ENCODE measurements at regions not wholly inside any gene's neighbourhood (a gene's known extent, or its start where the extent isn't known, plus 50 kb on each side); places are given as distances from the start of the nearest gene placed in this dataset.

DNA sequence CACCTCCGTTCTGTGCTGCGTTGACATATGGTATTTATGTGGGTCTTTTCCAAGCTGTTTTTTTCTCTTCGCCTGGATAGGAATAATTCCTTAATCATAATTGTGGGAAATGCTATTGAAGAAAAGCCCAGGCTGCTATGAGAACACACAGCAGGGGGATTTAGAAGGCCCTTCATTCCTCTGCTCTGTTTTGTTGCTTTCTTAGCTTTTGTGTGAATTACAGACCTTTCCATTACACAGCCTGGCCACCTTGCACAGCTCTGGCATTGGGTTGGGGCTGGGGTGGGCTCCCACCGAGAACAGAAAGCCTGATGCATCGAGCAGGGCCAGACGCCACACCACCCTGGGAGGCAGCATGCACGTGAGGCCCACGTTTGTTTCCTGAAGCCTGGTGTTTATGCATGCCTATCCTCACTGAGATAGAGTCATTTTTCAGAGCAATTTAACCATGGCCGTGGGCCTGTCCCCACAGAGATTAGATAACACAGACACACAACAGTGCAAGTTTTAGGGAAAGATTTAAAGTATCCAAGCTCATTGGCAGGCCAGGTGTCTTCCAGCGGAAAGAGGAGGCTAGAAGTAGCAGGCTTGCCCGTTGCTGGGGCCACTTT lies 287.6 kb upstream of the PWP1 start:
- ChIA-PET CTCF (no interaction called here), POLR2A (ENCODE audit: unreplicated experiment) (no interaction called here)
- DNase-seq (no peak), ATAC-seq (no peak)
- intact Hi-C loops (cut with micrococcal nuclease): no loop called here
- Histone ChIP-seq H4K20me1 (ENCODE audit: low read length) (no peaks in the 10 kb centered on the region), H3F3A (ENCODE audit: low read length, unreplicated experiment) (no peaks in the 10 kb centered on the region), H3K9me3 (ENCODE audit: low read length) (no peaks in the 10 kb centered on the region), H3K27me3 (ENCODE audit: low read length) (no peaks in the 10 kb centered on the region), H3K27ac (ENCODE audit: low read length) (no peak overlapping the region), H3K79me2 (ENCODE audit: low read length) (peaks cover 12% of the 10 kb centered on the region), H3K9me2 (replicated peaks; ENCODE audit: low read length) (no peaks in the 10 kb centered on the region), H2AFZ (ENCODE audit: low read length) (no peak overlapping the region), H3K4me3 (ENCODE audit: low read length) (no peak overlapping the region), H3K4me1 (ENCODE audit: insufficient read depth, low read length) (peaks cover 24% of the 10 kb centered on the region), H3K4me2 (ENCODE audit: low read length) (no peak overlapping the region), H3K36me3 (ENCODE audit: low read depth, low read length) (no peaks in the 10 kb centered on the region), H3K9ac (ENCODE audit: low read length) (no peak overlapping the region)
- TF ChIP-seq CTCF (conservative IDR thresholded peaks at IDR 0.05; ENCODE audit: low read depth, low read length): no peak
- no peak for TF ChIP-seq EZH2phosphoT487 (IDR thresholded peaks at IDR 0.05; ENCODE audit: borderline replicate concordance, low read length)
- no peak for TF ChIP-seq EZH2 (IDR thresholded peaks at IDR 0.05; ENCODE audit: low read length, unreplicated experiment)
- BruUV-seq (replicated peaks): no TSS peak

- BruUV-seq (replicated peaks): no TSS peak
- H4K20me1 ChIP-seq (ENCODE audit: low read length): no peaks in the 10 kb centered on the region
- peaks cover 12% of the 10 kb centered on the region for H3K79me2 ChIP-seq (ENCODE audit: low read length)
- intact Hi-C loops (cut with micrococcal nuclease): no loop called here
- no peak for TF ChIP-seq EZH2 (IDR thresholded peaks at IDR 0.05; ENCODE audit: low read length, unreplicated experiment)
- TF ChIP-seq EZH2phosphoT487 (IDR thresholded peaks at IDR 0.05; ENCODE audit: borderline replicate concordance, low read length): no peak
- TF ChIP-seq CTCF (conservative IDR thresholded peaks at IDR 0.05; ENCODE audit: low read depth, low read length): no peak
- DNase-seq (no peak), ATAC-seq (no peak)
- no peak overlapping the region for H3K4me3 ChIP-seq (ENCODE audit: low read length)
- H2AFZ ChIP-seq (ENCODE audit: low read length): no peak overlapping the region
- ChIA-PET CTCF (no interaction called here), POLR2A (ENCODE audit: unreplicated experiment) (no interaction called here)
- no peaks in the 10 kb centered on the region for H3K9me2 ChIP-seq (replicated peaks; ENCODE audit: low read length)
- no peaks in the 10 kb centered on the region for H3K36me3 ChIP-seq (ENCODE audit: low read depth, low read length)
- H3F3A ChIP-seq (ENCODE audit: low read length, unreplicated experiment): no peaks in the 10 kb centered on the region
- H3K27ac ChIP-seq (ENCODE audit: low read length): no peak overlapping the region
- H3K27me3 ChIP-seq (ENCODE audit: low read length): no peaks in the 10 kb centered on the region
- H3K9me3 ChIP-seq (ENCODE audit: low read length): no peaks in the 10 kb centered on the region
- H3K4me2 ChIP-seq (ENCODE audit: low read length): no peak overlapping the region
- H3K4me1 ChIP-seq (ENCODE audit: insufficient read depth, low read length): peaks cover 21% of the 10 kb centered on the region
- H3K9ac ChIP-seq (ENCODE audit: low read length): no peak overlapping the region
Observed at GRCh38 chr12:107399046-107399445, 286.6 kb upstream of the PWP1 start.

GRCh38 chr12:107400686-107401447 lies 284.7 kb upstream of the PWP1 start:
- Histone ChIP-seq H3K79me2 (ENCODE audit: low read length) (peaks cover 12% of the 10 kb centered on the region), H2AFZ (ENCODE audit: low read length) (no peak overlapping the region), H3K36me3 (ENCODE audit: low read depth, low read length) (no peaks in the 10 kb centered on the region), H3K4me3 (ENCODE audit: low read length) (no peak overlapping the region), H3K9me3 (ENCODE audit: low read length) (no peaks in the 10 kb centered on the region), H3F3A (ENCODE audit: low read length, unreplicated experiment) (no peaks in the 10 kb centered on the region), H3K9ac (ENCODE audit: low read length) (no peak overlapping the region), H3K27me3 (ENCODE audit: low read length) (no peaks in the 10 kb centered on the region), H3K4me2 (ENCODE audit: low read length) (no peak overlapping the region), H4K20me1 (ENCODE audit: low read length) (no peaks in the 10 kb centered on the region), H3K4me1 (ENCODE audit: insufficient read depth, low read length) (peaks cover 19% of the 10 kb centered on the region), H3K9me2 (replicated peaks; ENCODE audit: low read length) (no peaks in the 10 kb centered on the region), H3K27ac (ENCODE audit: low read length) (no peak overlapping the region)
- ATAC-seq: no peak
- POLR2A ChIA-PET (ENCODE audit: unreplicated experiment): no interaction called here
- intact Hi-C loops (cut with micrococcal nuclease): no loop called here
- CTCF ChIA-PET: no interaction called here
- no peak for DNase-seq
- TF ChIP-seq EZH2 (IDR thresholded peaks at IDR 0.05; ENCODE audit: low read length, unreplicated experiment): no peak
- no peak for TF ChIP-seq EZH2phosphoT487 (IDR thresholded peaks at IDR 0.05; ENCODE audit: borderline replicate concordance, low read length)
- no peak for TF ChIP-seq CTCF (conservative IDR thresholded peaks at IDR 0.05; ENCODE audit: low read depth, low read length)
- no TSS peak for BruUV-seq (replicated peaks)

All from PC-3 (cell line).